ENCODE measurements at regions not wholly inside any gene's neighbourhood (a gene's known extent, or its start where the extent isn't known, plus 50 kb on each side); places are given as distances from the start of the nearest gene placed in this dataset.

DNA sequence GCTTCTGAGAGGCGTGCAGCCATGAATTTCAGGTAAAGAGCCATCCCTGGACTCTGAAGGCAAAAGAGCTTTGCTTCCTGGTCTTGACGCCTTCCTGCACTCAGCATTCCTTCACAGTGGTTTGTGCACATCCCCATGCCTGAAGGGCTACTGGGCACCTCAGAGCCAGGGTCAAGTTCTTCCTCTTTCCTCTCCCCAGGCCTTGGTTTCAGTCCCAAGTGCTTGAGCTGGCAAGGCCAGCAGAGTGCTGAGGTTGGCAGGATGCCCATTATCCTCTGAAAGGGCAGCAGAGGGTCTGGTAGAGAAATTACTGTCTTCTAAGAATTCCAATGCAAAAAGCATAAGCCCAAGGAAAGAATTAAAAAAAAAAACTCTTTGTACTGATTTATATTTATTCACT, 1064.9 kb downstream of the TTLL7 start:
- TF ChIP-seq, protein P1, sequence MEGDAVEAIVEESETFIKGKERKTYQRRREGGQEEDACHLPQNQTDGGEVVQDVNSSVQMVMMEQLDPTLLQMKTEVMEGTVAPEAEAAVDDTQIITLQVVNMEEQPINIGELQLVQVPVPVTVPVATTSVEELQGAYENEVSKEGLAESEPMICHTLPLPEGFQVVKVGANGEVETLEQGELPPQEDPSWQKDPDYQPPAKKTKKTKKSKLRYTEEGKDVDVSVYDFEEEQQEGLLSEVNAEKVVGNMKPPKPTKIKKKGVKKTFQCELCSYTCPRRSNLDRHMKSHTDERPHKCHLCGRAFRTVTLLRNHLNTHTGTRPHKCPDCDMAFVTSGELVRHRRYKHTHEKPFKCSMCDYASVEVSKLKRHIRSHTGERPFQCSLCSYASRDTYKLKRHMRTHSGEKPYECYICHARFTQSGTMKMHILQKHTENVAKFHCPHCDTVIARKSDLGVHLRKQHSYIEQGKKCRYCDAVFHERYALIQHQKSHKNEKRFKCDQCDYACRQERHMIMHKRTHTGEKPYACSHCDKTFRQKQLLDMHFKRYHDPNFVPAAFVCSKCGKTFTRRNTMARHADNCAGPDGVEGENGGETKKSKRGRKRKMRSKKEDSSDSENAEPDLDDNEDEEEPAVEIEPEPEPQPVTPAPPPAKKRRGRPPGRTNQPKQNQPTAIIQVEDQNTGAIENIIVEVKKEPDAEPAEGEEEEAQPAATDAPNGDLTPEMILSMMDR (conservative IDR thresholded peaks at IDR 0.05; ENCODE audit: low read depth, low read length): no peak
- no peak for TF ChIP-seq EZH2 (IDR thresholded peaks at IDR 0.05; ENCODE audit: borderline replicate concordance, low read depth, low read length, poor library complexity, severe bottlenecking)

Data from A673 (cell line).